Ovary (tissue), 7 donors: ENCODE measurements at regions not wholly inside any gene's neighbourhood (a gene's known extent, or its start where the extent isn't known, plus 50 kb on each side); places are given as distances from the start of the nearest gene placed in this dataset.

Experiments
- DNase-seq, 5 donors: peaks; one replicate each; pipeline ENCODE4 v3.0.0-alpha.2; 2019 to 2020
- H3K27ac ChIP-seq, 2 donors: fragments of 200-600 bp; one replicate each; pipeline versions ENCODE4 v1.5.1 to v1.8.0; 2019 to 2022
- H3K27me3 ChIP-seq: fragments of 200-600 bp; one replicate; pipeline ENCODE4 v1.8.0; 2022
- H3K36me3 ChIP-seq: fragments of 200-600 bp; sonication (generic); one replicate; pipeline ENCODE4 v1.5.1; 2019
- H3K4me1 ChIP-seq: one replicate; pipeline ENCODE4 v1.8.1; 2013; ENCODE audit warnings: mild to moderate bottlenecking, moderate library complexity; ENCODE audit not compliant: insufficient read depth
- H3K4me3 ChIP-seq: fragments of 200-600 bp; sonication (generic); one replicate; pipeline ENCODE4 v1.5.1; 2017
- H3K9me3 ChIP-seq, 2 donors: fragments of 200-600 bp in 1 of 2; sonication (generic) in 1 of 2; one replicate each; pipeline versions ENCODE4 v1.5.1 to v1.8.1; 2013 to 2019; ENCODE audit warnings: mild to moderate bottlenecking in 1 of 2, moderate library complexity in 1 of 2
- CTCF ChIP-seq, 3 donors: fragments of 450-650 bp in 2 of 3; fragments of 200-600 bp in 1 of 3; IDR thresholded peaks; one replicate each; pipeline versions ENCODE4 v1.5.1 to v1.8.0; 2016 to 2022; ENCODE audit warnings: antibody characterized with exemption in 3 of 3, mild to moderate bottlenecking in 1 of 3
- EP300 ChIP-seq: sonication (generic); formaldehyde crosslinking; IDR thresholded peaks from one replicate; pipeline ENCODE4 v1.6.1; 2017; ENCODE audit warnings: antibody characterized with exemption
- POLR2A ChIP-seq: fragments of 450-650 bp; IDR thresholded peaks from one replicate; pipeline ENCODE4 v1.6.1; 2017; ENCODE audit warnings: antibody characterized with exemption, mild to moderate bottlenecking, moderate library complexity
- WGBS, 3 donors: extraction: QIAGEN DNeasy Blood & Tissue Kit in 1 of 3; methylation state at CpG; one replicate each; pipeline versions ENCODE4 v1.1.5 to v1.1.7; 2013 to 2017; 5-methylcytosine and 5-hydroxymethylcytosine counted together
- intact Hi-C, 4 donors: fragments of 100-400 bp; cut with DNase I; formaldehyde crosslinking; loops; one replicate each; pipeline versions ENCODE4 v1.11.0 to v1.15.1; 2022 to 2023
- donor health status: DM: no; HTN: no; CAD: no; lungs with moderate emphysema.
- donor health status: DM: no; HTN: no; CAD: no.
- donor health status: Bipolar disorder and iron deficiency.
- donor health status: DM: no; HTN: no; CAD: no.
- donor health status: DM: yes; HTN: yes; CAD: no.

DNA sequence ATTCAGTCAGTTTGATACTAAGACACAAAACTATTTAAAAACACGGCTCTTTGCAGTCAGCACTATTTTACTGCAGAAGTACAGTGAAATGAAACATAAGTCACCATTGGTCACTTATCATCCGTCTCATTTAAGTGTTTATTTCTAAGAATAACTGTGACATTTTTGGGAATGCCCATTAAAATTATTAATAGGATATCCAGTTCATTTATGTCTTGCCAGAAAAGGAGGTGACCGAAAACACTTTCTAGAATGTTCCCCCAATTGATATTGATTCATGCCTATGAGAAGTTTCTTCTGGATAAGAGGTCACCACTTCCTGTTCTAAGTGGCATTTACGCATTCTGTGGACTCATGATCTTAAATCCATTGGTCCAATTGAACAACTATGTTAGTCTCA is 477.3 kb downstream of the LIG4 start:
- H3K9me3 ChIP-seq = no peaks in the 10 kb centered on the region
- intact Hi-C loops = no loop called here
- 83 to 91% (median 87%) methylated on average over 4 of the region's 4 CpGs for WGBS, 3 donors
- no peak for DNase-seq
- no peaks in the 10 kb centered on the region for H3K4me1 ChIP-seq
- H3K4me3 ChIP-seq = no peak overlapping the region
- TF ChIP-seq CTCF (IDR thresholded peaks at IDR 0.05) (no peak), POLR2A (no peak), EP300 (no peak)
- H3K36me3 ChIP-seq = no peaks in the 10 kb centered on the region
- H3K27me3 ChIP-seq = no peaks in the 10 kb centered on the region
- no peak overlapping the region for H3K27ac ChIP-seq

DNA sequence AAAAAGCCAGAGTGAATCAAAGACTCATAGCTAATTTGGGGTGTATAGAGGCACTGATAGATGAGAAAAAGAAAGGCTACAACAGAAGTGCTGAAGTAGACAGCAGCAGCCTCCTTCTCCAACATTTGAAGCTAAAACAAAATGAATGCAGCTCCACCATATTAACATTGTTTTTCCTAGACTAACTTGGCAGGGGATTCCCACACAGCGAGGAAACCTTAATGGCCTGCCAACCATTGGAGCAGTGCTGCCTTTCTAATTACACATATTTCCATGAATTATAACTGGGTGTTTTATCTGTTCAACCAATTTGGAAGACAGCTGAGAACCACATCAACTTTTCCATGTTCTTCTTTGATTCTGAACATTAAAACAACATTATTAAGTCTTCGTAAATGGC is 478.6 kb downstream of the LIG4 start:
- intact Hi-C loops = no loop called here

DNA sequence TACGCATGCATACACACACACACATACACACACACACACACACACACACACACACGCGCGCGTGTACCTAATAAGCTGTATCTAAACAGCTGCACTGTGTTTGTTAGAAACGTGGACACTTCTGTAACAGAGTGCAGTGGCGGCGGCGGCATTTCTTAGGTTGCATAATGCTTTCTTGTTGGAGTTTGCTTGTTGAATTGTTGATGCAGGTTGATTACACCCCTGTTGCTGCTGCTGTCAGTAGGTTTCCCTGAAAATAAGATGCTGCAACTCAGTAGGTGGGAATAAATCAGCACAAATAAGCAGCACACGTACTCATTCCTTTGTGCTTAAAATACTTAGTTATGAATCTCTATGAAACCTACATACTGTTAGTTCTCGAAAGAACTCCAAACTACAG is 479.2 kb downstream of the LIG4 start:
- Histone ChIP-seq H3K4me3 (no peak overlapping the region), H3K36me3 (no peaks in the 10 kb centered on the region), H3K27ac (no peak overlapping the region), H3K4me1 (no peaks in the 10 kb centered on the region), H3K9me3 (no peaks in the 10 kb centered on the region), H3K27me3 (no peaks in the 10 kb centered on the region)
- no peak for TF ChIP-seq CTCF (IDR thresholded peaks at IDR 0.05)
- no peak for TF ChIP-seq EP300
- TF ChIP-seq POLR2A = no peak
- WGBS, 3 donors = 70 to 74% (median 74%) methylated on average over 11 of the region's 11 CpGs
- intact Hi-C loops = no loop called here
- DNase-seq = no peak

More for the DNA sequence above, 478.6 kb downstream of the LIG4 start:
- H3K36me3 ChIP-seq = no peaks in the 10 kb centered on the region
- no peaks in the 10 kb centered on the region for H3K4me1 ChIP-seq
- WGBS, 3 donors = 50 to 77% (median 76%) methylated on average over 2 of the region's 2 CpGs
- H3K4me3 ChIP-seq = no peak overlapping the region
- H3K9me3 ChIP-seq = no peaks in the 10 kb centered on the region
- H3K27me3 ChIP-seq = no peaks in the 10 kb centered on the region
- no peak for TF ChIP-seq POLR2A
- TF ChIP-seq CTCF (IDR thresholded peaks at IDR 0.05) = no peak
- TF ChIP-seq EP300 = no peak
- no peak overlapping the region for H3K27ac ChIP-seq
- DNase-seq = no peak

GRCh38 chr13:107734891-107735625 is 480.3 kb downstream of the LIG4 start:
- DNase-seq = no peak
- 55 to 68% (median 65%) methylated on average over 7 of the region's 7 CpGs for WGBS, 3 donors
- intact Hi-C loops = no loop called here
- TF ChIP-seq CTCF (IDR thresholded peaks at IDR 0.05) = no peak
- H3K4me1 ChIP-seq = no peaks in the 10 kb centered on the region
- no peak overlapping the region for H3K27ac ChIP-seq
- H3K36me3 ChIP-seq = no peaks in the 10 kb centered on the region
- no peaks in the 10 kb centered on the region for H3K27me3 ChIP-seq
- H3K9me3 ChIP-seq = no peaks in the 10 kb centered on the region
- no peak overlapping the region for H3K4me3 ChIP-seq
